HG03060 (cell line): ENCODE measurements at regions not wholly inside any gene's neighbourhood (a gene's known extent, or its start where the extent isn't known, plus 50 kb on each side); places are given as distances from the start of the nearest gene placed in this dataset.

Source experiments
- ATAC-seq: cut with Tn5 transposase; IDR thresholded peaks from one replicate; pipeline ENCODE4 v1.9.1; 2021; ENCODE audit warnings: low read depth, moderate number of reproducible peaks; ENCODE audit not compliant: unreplicated experiment

GRCh38 chr3:147987549-147987948 lies 578.4 kb downstream of the ZIC1 start:
- ATAC-seq, result no peak

GRCh38 chr3:147989344-147989743 lies 580.2 kb downstream of the ZIC1 start:
- no peak for ATAC-seq

GRCh38 chr3:148002705-148003205 lies 593.6 kb downstream of the ZIC1 start:
- no peak for ATAC-seq

GRCh38 chr3:148004331-148004730 lies 595.2 kb downstream of the ZIC1 start:
- no peak for ATAC-seq

GRCh38 chr3:148005456-148005855 lies 596.3 kb downstream of the ZIC1 start:
- no peak for ATAC-seq

- ATAC-seq, result no peak
Measured at GRCh38 chr3:148006508-148006907, 597.3 kb downstream of the ZIC1 start.

GRCh38 chr3:148008591-148008990 lies 599.4 kb downstream of the ZIC1 start:
- ATAC-seq, result no peak

- no peak for ATAC-seq
Measured at GRCh38 chr3:148020861-148021260, 611.7 kb downstream of the ZIC1 start.

GRCh38 chr3:148021381-148021780 lies 612.2 kb downstream of the ZIC1 start:
- ATAC-seq, result no peak

GRCh38 chr3:148023994-148024393 lies 614.8 kb downstream of the ZIC1 start:
- ATAC-seq, result no peak

GRCh38 chr3:148026009-148026588 lies 616.9 kb downstream of the ZIC1 start:
- ATAC-seq, result no peak

- no peak for ATAC-seq
Measured at GRCh38 chr3:148030975-148031374, 621.8 kb downstream of the ZIC1 start.

- ATAC-seq, result no peak
Measured at GRCh38 chr3:148034353-148034752, 625.2 kb downstream of the ZIC1 start.

GRCh38 chr3:148036331-148036876 lies 627.2 kb downstream of the ZIC1 start:
- ATAC-seq, result no peak

- ATAC-seq, result no peak
Measured at GRCh38 chr3:148042663-148043445, 633.7 kb downstream of the ZIC1 start.

GRCh38 chr3:148044151-148044550 lies 635.0 kb downstream of the ZIC1 start:
- ATAC-seq, result no peak

GRCh38 chr3:148054999-148055398 lies 642.7 kb upstream of the AGTR1 start:
- no peak for ATAC-seq

- ATAC-seq, result no peak
Measured at GRCh38 chr3:148062590-148062989, 635.1 kb upstream of the AGTR1 start.

- no peak for ATAC-seq
Measured at GRCh38 chr3:148066802-148067201, 630.9 kb upstream of the AGTR1 start.

- ATAC-seq, result no peak
Measured at GRCh38 chr3:148068466-148068865, 629.2 kb upstream of the AGTR1 start.

- ATAC-seq, result no peak
Measured at GRCh38 chr3:148070041-148070440, 627.7 kb upstream of the AGTR1 start.
